ENCODE measurements at regions not wholly inside any gene's neighbourhood (a gene's known extent, or its start where the extent isn't known, plus 50 kb on each side); places are given as distances from the start of the nearest gene placed in this dataset.

GRCh38 chr12:88650715-88651114, 70.4 kb upstream of the KITLG start:
- no peaks in the 10 kb centered on the region for H3K27me3 ChIP-seq (replicated peaks; ENCODE audit: control insufficient read depth, insufficient read depth, low read length)
- Mint-ChIP-seq H3K36me3 (ENCODE audit: insufficient read depth, unreplicated experiment) (no peaks in the 10 kb centered on the region), H3K4me3 (ENCODE audit: unreplicated experiment) (no peak overlapping the region), H3K27me3 (ENCODE audit: insufficient read depth, unreplicated experiment) (no peaks in the 10 kb centered on the region), H3K4me1 (ENCODE audit: low read depth, unreplicated experiment) (peaks cover 9% of the 10 kb centered on the region), H3K9me3 (ENCODE audit: unreplicated experiment) (peaks cover 10% of the 10 kb centered on the region), H3K27ac (ENCODE audit: unreplicated experiment) (no peak overlapping the region)
- ChIA-PET CTCF (no interaction called here), POLR2A (no interaction called here)
- H3K4me1 ChIP-seq = no peaks in the 10 kb centered on the region; the same call in 1 of the 2 replicates
- no peak overlapping the region for H3K4me3 ChIP-seq (ENCODE audit: low read depth, low read length)
- no peaks in the 10 kb centered on the region; the same call in 1 of the 2 replicates for H3K9me3 ChIP-seq
- no peaks in the 10 kb centered on the region for H3K36me3 ChIP-seq (ENCODE audit: control insufficient read depth, insufficient read depth, low read length)
- no TSS peak for BruUV-seq (replicated peaks)
- TF ChIP-seq CTCF (IDR thresholded peaks at IDR 0.05; ENCODE audit: insufficient read depth in 1 of 2, low read depth in 1 of 2, low read length in 1 of 2, severe bottlenecking in 1 of 2, unreplicated experiment in 1 of 2) = no peak
- DNase-seq = no peak
- intact Hi-C loops (cut with micrococcal nuclease; ENCODE audit: unreplicated experiment) = no loop called here

- H3K4me3 Mint-ChIP-seq (ENCODE audit: unreplicated experiment) = no peak overlapping the region
- H3K36me3 Mint-ChIP-seq (ENCODE audit: insufficient read depth, unreplicated experiment) = no peaks in the 10 kb centered on the region
- H3K36me3 ChIP-seq (ENCODE audit: control insufficient read depth, insufficient read depth, low read length) = no peaks in the 10 kb centered on the region
- ChIA-PET CTCF (no interaction called here), POLR2A (no interaction called here)
- H3K9me3 Mint-ChIP-seq (ENCODE audit: unreplicated experiment) = peaks cover 10% of the 10 kb centered on the region
- peaks cover 9% of the 10 kb centered on the region for H3K4me1 Mint-ChIP-seq (ENCODE audit: low read depth, unreplicated experiment)
- H3K4me3 ChIP-seq (ENCODE audit: low read depth, low read length) = no peak overlapping the region
- H3K27ac Mint-ChIP-seq (ENCODE audit: unreplicated experiment) = no peak overlapping the region
- H3K27me3 Mint-ChIP-seq (ENCODE audit: insufficient read depth, unreplicated experiment) = no peaks in the 10 kb centered on the region
- no TSS peak for BruUV-seq (replicated peaks)
- no peaks in the 10 kb centered on the region; the same call in 1 of the 2 replicates for H3K9me3 ChIP-seq
- intact Hi-C loops (cut with micrococcal nuclease; ENCODE audit: unreplicated experiment) = no loop called here
- no peak for DNase-seq
- H3K27me3 ChIP-seq (replicated peaks; ENCODE audit: control insufficient read depth, insufficient read depth, low read length) = no peaks in the 10 kb centered on the region
- no peak for TF ChIP-seq CTCF (IDR thresholded peaks at IDR 0.05; ENCODE audit: insufficient read depth in 1 of 2, low read depth in 1 of 2, low read length in 1 of 2, severe bottlenecking in 1 of 2, unreplicated experiment in 1 of 2)
- no peaks in the 10 kb centered on the region; the same call in 1 of the 2 replicates for H3K4me1 ChIP-seq
These were observed 68.4 kb upstream of the KITLG start for GRCh38 chr12:88648625-88649024.

GRCh38 chr12:88646824-88647223, 66.6 kb upstream of the KITLG start:
- intact Hi-C loops (cut with micrococcal nuclease; ENCODE audit: unreplicated experiment) = no loop called here

More at GRCh38 chr12:88646824-88647223, 66.6 kb upstream of the KITLG start:
- Mint-ChIP-seq H3K27ac (ENCODE audit: unreplicated experiment) (no peak overlapping the region), H3K27me3 (ENCODE audit: insufficient read depth, unreplicated experiment) (no peaks in the 10 kb centered on the region), H3K9me3 (ENCODE audit: unreplicated experiment) (peaks cover 10% of the 10 kb centered on the region), H3K36me3 (ENCODE audit: insufficient read depth, unreplicated experiment) (no peaks in the 10 kb centered on the region), H3K4me1 (ENCODE audit: low read depth, unreplicated experiment) (peaks cover 9% of the 10 kb centered on the region), H3K4me3 (ENCODE audit: unreplicated experiment) (no peak overlapping the region)
- POLR2A ChIA-PET = no interaction called here
- TF ChIP-seq CTCF (IDR thresholded peaks at IDR 0.05; ENCODE audit: insufficient read depth in 1 of 2, low read depth in 1 of 2, low read length in 1 of 2, severe bottlenecking in 1 of 2, unreplicated experiment in 1 of 2) = no peak
- no peak for DNase-seq
- Histone ChIP-seq H3K4me3 (ENCODE audit: low read depth, low read length) (no peak overlapping the region), H3K4me1 (no peaks in the 10 kb centered on the region; the same call in 1 of the 2 replicates), H3K36me3 (ENCODE audit: control insufficient read depth, insufficient read depth, low read length) (no peaks in the 10 kb centered on the region), H3K9me3 (no peaks in the 10 kb centered on the region), H3K27me3 (replicated peaks; ENCODE audit: control insufficient read depth, insufficient read depth, low read length) (no peaks in the 10 kb centered on the region)
- BruUV-seq (replicated peaks) = no TSS peak
- CTCF ChIA-PET = no interaction called here

All from Caco-2 (cell line).